Fibroblast of skin of scalp (primary cell): ENCODE measurements at regions not wholly inside any gene's neighbourhood (a gene's known extent, or its start where the extent isn't known, plus 50 kb on each side); places are given as distances from the start of the nearest gene placed in this dataset.

Source experiments
- DNase-seq: peaks from one replicate; pipeline ENCODE4 v3.0.0-alpha.2; 2013

DNA sequence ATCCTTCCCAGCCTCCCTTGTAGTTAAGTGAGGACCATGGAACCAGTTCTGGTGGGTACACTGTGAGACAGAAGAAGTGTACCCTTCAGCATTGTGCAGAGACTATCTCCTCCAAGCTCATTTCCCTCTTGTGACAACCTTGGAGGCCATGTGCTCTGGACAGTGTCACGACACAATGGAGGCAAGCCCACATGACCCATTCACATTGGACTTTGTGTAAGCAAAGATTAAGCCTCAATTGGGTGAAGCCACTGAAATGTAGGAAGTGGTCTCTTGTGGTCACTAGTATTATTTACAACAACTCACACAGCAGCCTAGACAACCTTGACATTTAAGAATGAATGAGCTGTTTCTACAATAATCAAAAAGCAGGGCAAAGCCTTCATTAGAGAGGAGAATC, 124.2 kb downstream of the INHBA start:
- DNase-seq = no peak

DNA sequence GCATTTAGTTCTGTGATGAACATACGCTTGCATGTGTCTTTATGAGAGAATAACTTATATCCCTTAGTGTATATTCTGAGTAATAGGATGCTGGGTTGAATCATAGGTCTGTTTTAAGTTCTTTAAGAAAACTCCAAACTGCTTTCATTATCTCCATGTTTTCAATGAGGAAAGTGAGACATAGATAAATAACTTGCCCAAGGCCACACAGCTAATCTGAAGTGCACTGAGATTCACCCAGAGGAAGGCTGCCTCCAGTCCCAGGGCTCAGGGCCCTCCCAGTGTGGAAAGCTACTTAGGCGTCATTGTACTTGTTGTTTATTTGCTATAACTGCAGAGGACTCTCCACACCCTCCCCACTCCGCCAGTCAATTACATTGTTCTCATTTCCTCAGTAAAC, 126.7 kb downstream of the INHBA start:
- DNase-seq = peak; percentile 36

DNA sequence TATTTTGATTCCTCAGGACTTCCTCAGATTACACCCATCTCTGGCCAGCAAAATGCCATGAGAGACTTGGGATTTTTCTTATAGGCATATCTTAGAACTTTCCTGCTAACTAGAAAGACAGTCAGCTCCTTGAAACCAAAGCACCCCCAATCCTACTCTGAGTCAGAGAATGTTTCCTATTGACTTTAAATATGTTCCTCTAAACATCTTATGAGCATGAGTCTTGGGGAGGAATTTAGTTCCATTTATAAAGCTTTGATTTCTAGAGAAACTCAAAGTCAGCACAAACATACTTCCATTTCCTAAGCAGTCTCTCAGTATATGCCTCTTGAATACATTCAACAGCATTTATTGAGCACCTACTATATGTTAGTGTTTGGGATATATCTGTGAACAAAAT, 128.5 kb downstream of the INHBA start:
- DNase-seq = peak; percentile 63

DNA sequence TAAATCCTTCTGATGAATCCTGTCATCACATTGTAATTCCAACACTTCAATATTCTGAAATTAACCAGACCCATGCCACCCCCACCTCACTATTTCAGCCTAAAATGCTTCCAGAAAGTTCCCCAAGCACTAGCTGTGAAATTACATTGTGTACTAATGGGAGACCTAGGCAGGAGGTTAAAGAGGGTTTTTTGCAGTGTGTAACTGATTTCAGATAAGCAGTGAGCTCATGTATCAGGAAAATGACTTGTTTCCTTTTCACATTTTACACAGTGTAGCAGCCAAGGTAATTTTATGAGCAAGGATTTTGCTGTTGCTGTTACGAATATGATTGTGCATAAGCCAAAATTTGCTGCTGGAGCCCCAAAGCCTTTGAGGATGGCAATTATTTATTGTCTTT, 129.0 kb downstream of the INHBA start:
- DNase-seq = no peak

DNA sequence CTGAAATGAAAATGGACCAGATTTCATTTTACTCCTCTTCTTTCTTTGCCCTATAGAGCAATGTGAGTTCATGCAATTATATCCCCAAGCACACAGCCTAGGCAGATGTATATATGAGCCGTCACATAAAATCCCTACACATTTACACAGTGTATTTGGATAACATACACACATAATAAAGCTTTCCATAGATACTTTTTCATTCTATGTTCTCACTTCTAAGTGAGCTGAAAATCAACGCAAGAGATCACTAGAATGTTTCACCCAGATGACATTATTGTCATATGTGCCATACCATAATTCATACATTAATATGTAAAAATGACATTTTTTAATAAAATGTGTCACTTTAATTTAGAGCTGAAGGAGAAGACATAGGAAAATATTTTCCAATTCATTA, 129.4 kb downstream of the INHBA start:
- DNase-seq = no peak

DNA sequence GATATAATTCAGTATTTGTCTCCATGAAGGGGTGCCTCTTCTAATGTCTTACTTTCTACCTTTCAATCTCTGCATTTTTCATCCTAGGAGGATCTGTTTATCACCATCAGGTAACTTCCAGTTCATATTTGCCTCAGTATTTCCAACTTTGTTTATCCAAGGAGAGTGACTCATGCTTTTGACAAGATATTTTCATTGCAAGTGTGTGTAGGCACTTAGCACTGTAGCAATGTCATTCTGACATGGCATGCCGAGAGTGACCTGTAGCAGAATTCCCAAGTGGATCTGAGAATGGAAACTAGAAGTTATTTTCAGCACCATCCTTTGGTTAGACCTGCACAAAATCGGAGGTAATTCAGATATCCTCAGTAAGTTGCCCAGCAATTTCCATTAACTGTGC, 129.9 kb downstream of the INHBA start:
- peak; percentile 53 for DNase-seq

DNA sequence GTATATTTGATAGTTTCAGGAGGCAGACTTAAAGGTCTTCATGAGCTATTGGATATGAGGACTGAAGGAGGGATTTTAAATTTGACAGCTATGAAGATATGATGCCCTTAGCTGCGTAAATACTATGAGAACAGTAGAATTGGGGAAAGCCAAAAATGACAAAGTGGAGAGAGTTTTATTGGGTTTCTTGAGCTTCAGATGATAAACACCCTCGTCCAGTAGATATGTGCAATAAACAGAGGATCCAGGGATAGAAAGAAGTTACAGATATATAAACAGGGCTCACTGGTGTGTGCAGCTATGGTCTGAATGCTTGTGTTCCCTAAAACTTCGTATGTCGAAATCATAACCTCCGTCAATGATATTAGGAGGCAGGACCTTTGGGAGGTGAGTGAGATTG, 131.3 kb downstream of the INHBA start:
- DNase-seq = no peak

DNA sequence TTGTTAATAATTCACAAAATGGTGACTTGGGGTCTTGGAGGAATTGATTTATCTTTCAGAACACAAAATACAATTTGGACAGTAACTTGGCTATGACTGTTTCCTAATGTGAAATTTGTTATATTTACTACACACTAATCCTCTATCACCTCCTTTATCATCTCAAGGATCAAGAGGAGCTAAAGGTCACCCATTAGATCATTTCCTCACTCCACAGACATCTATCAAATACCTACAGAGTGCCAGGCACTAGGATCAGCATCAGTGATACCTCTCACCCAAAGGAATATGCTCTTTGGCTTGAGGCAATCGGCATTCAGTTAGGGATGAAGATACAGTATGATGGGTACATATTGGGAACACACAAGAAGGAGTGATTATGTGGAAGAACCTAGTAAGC, 132.1 kb downstream of the INHBA start:
- DNase-seq = no peak

DNA sequence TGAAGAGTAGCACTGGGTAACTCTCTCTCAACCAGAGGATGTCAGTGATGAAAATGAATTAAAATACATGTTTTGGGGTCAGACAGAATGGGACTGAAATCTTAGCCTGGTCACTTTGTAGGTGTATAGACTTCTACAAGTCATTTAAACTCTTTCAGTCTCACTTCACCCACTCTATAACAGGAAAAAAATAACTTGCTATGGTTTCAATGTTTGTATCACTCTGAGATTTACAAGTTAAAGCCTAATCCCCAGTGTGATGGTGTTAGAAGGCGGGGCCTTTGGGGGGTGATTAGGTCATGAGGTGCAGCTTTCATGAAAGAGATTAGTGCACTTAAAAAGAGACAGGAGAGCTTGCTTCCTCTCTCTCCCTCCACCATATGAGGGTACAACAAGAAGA, 134.8 kb downstream of the INHBA start:
- no peak for DNase-seq

DNA sequence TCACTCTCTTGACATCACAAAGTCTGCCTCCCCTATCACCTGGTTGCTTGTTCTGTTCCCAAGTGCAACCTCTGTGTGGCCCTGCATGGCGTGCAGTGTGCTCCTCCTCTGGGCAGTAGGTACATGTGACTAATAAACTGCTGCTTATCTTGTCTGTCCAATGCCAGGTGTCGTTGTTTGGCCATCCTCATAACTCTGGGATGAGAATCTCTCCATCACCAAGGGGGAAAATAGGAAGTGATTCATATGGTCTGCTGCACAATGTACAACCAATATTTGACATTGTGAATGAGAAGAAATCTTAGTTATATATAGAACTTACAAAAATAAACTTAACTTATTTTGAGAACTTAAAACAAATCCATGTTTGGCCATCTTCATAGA, 135.2 kb downstream of the INHBA start:
- DNase-seq = peak; percentile 51

DNA sequence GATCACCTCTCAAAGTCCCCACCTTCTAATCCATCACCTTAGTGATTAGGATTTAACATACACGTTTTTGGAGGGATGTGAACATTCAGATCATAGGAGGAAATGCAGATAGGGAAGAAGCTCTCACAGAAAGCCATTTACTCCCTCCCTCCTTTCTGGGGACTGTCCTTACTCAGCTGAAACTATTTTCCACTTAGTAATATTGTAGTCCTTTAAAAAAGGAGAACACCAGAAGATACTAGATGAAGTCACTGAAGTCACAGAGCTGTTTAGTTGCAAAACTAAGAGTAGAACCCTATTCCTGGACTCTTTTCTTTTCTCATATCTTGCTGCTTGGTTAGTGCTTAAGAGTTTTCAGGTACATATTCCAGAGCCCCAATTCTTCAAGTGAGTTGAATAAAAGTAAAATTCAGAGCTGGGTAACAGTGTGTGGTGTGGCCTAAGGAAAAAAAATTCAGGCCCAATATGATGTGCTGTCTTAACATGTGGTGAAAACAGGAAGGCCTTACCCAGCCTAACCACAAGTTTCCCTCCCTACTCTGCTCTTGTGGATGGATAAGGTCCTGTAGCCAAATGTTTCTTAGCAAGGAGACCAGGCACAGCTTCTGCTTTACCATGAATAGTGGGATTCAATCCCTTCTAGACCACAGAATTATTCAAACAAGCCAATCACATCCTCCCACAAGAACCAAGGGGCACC, 135.7 kb downstream of the INHBA start:
- DNase-seq = no peak

DNA sequence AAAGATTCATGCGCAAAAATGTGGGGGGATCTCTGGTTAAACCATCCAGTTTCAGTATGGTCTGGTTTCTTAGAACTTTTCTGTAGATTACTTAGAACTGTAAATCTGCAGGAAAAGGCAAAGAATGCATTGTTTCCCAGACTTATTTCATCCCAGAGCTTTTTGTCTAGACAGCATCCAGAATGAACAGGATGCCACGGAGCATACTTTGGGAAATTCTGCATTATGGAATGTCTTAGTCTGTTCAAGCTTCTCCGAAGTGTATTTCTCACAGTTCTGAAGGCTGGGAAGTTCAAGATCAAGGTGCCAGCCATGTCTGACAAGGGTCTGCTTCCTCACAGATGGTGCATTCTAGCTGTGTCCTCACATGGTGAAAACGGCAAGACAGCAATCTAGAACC, 136.3 kb downstream of the INHBA start:
- no peak for DNase-seq

DNA sequence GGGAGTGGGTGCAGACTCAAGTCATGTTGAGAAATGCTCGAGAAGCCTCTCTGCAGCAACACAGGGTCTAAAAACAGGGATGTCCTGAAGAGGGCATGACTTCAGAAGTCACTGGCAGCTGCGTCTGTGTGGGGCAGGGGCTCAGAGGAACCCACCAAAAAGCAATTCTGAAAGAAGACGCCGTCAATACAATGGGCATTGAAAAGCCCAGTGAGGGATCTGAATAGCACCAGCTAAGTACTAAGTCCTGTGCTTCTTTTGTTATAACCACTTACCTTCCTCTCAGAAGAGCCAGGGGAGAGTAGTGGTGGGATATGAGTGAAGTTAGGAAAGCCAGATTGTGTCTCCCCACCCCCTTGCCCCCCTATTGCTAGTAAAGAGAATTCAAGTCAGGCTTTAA, 137.2 kb downstream of the INHBA start:
- no peak for DNase-seq

DNA sequence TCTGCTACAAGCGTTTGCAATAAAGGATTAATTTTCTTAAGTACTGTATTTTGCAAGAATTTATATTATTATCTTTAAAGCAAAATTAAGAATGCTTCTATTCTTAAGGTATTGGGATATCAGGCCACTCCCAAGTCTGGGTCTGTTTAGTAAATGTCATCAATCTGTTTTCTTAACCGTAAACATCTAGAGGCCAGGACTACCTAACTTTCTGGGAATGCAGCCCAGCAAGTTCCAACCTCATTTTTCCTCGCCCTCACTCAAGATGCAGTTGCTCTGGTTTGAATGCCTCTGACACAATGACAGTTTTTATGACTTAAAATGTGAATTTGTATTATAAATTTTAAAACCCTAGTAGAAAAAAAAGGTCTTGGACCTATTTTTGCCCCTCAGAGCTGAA, 143.5 kb downstream of the INHBA start:
- no peak for DNase-seq

DNA sequence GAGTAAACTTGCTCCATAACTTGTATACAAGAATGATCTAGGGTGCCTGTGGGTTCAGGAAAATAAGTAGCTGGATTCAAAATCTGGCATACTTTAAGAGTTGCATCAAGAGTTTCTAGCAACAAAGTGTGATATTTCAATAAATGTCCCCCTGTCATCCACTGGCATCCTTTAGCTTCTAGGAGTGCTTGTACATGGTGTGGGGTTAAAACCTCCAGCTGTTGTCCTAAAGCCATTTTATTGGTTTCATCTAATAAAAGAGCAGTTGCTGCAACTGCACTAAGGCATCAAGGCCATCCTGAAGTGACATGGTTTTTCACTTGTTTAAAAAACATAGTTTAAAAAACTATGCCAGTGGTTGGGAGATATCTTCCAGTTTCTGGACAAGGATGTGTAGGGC, 148.4 kb downstream of the INHBA start:
- DNase-seq = no peak

DNA sequence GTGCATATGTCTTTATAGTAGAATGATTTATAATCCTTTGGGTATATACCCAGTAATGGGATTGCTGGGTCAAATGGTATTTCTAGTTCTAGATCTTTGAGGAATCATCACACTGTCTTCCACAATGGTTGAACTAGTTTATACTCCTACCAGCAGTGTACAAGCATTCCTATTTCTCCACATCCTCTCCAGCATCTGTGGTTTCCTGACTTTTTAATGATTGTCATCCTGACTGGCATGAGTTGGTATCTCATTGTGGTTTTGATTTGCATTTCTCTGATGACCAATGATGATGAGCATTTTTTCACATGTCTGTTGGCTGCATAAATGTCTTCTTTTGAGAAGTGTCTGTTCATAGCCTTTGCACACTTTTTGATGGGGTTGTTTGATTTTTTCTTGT, 152.8 kb downstream of the INHBA start:
- DNase-seq = peak; percentile 54

DNA sequence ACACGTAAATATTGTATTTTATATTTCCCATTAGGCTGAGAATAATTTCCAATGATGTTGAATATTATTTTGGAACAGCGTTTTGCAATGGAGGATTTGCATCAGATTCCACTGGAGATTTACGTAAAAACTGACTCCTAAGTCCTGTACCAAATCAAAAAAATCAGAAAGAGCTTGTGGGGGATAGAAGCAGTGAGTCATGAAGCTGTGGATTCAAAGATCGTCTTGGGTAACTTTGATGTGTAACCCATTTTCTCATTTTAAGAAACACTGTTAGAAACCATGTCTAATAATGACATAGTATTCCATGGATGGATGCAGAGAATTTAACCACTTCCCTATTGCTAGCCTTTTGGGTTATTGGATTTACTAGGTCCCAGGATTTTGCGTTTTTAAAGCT, 158.6 kb downstream of the INHBA start:
- no peak for DNase-seq

DNA sequence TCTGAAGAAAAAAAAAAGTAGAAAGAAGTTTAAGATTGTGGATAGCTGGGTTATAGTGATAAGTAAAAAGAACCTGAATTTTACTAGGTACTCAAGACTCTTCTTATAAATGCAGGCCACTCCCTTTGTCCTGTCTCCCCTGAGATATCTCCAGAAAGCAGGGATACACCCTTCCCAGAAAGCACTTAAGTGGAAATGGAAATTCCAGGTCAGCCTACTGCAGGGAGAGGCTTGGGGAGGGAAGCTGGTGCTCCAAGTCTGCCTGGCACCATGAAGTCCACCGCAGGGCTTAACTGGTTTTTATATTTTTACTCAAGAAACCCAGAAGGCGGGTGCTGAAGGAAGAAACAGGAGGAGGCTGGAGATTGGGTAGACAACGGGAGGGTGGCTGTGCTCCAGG, 162.3 kb downstream of the INHBA start:
- DNase-seq = no peak

DNA sequence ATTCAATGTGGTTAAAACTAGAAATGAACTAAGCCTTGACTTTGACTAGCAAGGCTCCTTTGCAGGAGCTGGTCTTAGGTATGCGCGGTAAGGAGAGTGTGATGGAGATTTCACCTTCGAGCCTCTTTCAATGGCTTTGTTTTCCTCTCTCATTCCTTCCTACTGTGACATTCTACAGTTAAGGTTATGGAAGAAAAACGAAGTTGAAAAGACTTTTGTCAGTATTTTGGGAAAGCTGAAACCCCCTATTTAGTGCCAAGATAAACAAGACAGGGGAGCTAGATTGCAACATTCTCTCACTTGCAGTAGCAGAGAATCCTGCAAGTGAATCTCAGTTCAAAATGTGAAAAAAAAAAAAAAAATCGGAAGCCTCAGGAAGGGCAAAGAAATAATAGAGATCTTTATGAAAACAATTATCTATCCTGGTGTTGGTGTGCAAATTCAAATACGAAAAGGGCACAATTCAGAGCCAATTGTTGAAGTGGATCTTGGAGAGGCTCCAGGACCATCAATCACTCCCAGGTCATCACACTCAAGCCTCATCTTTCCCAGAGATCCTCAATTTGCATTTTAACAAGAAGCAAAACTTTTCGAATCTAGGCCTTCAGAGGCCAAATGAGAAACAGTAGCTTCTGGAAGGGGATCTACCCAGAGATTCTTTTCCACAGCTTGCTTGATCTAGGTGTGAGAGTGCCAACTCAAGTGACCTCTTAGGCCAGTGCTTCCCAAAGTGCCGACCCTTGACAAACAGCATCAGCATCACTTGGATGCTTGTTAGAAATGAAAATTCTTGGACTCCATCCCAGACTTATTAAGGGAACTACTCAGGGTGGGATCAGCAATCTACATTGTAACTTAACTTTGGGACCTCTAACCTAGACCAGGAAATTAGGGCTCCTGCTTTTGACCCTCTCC, 163.8 kb downstream of the INHBA start:
- DNase-seq = peak; percentile 44

DNA sequence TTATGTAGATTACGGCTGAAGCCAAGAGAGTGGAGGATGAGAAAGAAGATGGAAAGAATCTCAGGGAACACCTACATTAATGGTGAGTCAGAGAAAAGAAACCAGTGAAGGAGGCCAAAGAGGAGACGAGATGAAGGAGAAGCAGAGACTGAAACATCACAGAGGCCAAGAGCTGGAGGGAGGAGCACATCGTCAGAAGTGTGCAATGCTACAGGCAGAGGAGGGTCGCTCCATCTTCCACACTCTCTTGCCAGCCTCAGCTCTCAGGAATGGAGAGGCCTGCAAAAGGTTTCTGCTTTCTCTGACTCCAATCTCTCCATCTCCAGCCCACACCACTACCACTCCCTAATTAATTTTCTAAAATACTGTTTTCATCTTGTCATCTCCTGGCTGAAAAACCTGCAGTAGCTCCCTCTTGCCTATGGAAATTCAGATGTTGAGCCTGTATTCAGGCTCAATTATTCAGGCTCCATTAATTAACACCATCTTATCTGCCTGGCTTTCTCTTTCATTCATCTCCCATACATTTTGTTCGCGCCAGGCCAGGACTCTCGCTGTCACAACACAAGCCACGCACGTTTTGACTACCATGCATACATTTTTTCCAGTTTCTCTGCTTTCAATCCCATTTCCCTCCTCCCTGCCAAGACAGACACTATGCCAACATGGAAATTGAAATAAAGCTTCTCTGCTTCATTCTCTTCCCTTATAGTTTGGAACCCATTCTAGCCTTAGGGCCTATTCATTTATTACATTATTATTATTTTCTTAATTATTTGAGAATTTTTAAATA, 165.8 kb downstream of the INHBA start:
- no peak for DNase-seq

DNA sequence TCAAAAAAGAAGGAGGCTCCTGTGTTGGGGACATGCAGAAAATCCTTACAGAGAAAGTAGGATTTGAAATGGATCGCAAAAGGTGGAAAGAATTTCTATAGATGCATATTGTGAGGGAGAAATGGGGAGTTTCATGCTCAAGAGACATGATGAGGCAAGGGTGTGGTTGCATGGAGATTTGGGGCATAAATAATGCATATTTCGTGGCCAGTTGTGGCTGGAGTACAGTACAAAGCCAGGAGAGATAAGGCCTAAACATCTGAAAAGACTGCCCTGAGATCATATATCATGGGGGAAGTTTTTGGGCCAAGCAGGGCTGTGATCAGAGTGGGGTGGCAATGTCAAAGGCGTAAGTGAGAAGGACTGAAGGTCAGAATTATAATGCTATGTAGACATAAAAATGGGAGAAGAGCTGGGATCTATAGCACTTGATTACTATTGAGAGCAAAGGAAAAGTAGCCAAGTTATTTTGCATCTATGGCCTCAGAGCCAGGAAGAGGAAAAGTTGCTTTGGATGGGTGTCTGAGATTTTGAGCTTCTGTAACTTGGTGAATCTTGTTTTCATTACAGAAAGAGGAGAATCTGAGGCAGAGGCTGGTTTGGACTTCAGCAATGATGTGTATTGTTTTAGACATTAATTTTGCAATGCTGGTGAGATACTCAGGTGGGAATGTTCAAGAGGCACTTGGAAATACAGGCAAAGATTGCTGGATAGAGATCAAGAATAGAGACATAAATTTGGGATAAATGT, 166.6 kb downstream of the INHBA start:
- no peak for DNase-seq

DNA sequence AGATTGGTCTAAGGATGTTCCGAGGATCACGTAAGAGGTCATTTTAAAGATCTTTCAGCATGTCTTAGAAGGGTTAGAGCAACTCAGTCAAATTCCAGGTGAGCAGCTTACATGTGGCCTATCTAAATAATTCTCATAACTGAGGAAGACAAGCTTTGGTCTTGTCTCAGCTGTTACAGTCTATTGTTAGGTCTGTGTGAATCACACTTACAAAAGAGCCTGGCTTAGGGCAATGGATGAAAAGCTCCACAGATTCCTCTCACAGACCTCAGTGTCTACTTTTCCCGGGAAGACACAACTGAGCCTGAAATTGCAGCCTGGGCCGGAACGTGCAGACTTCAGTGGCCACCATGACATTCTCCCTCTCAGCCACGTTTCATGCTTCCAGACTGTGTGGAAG, 173.1 kb downstream of the INHBA start:
- DNase-seq = no peak

DNA sequence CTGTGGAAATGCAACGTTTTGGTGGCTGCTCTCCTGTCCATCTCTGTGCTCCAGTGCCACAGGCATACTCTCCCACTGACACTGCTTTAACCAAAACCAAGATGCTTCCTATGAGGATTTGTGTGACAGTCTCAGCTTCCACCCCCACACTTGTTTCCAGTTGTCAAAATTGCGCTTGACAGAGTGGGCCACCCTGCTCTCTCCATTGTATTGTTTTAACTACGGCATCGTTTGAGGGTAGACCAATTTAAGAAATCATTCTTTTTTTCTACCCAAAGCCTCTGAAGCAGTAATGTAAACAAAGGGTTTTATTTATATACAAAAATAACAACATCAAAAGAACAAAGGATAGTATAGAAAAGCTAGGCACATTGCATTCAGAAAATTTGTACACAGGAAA, 178.0 kb downstream of the INHBA start:
- no peak for DNase-seq
